ENCODE measurements at regions not wholly inside any gene's neighbourhood (a gene's known extent, or its start where the extent isn't known, plus 50 kb on each side); places are given as distances from the start of the nearest gene placed in this dataset.
"Not testable (repeated sequence)": the region's sequence is repeated elsewhere in the genome, so short reads cannot be mapped to it uniquely, and the experiment has no call there.

DNA sequence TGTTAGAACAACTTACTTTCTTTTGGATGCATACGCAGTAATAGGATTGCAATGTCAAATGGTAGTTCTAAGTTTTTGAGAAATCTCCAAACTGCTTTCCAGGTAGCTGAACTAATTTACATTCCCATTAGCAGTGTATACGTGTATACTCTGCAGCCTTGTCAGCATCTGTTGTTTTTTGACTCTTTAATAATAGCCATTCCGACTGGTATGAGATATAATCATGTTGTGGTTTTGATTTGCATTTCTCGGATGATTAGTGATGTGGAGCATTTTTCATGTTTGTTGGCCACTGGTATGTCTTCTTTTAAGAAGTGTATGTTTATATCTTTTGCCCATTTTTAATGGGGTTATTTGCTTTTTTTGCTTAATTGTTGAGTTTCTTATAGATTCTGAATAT lies 76.9 kb upstream of the HNRNPA1L2 start:
- DNase-seq; H3K27me3 Mint-ChIP-seq; ATAC-seq (replicated peaks in 1 of 4); H3K4me3 ChIP-seq (ENCODE audit: control insufficient read depth in 1 of 2, extremely low read depth in 1 of 2, low read length in 1 of 2); H3K36me3 Mint-ChIP-seq; H3K36me3 ChIP-seq (ENCODE audit: control insufficient read depth in 2 of 2, extremely low read depth in 1 of 2, insufficient read depth in 1 of 2, low read length in 1 of 2); H3K27ac Mint-ChIP-seq; H3K9me3 ChIP-seq; H3K9me3 Mint-ChIP-seq; H3K4me3 Mint-ChIP-seq; CTCF ChIA-PET; H3K27ac ChIP-seq (ENCODE audit: low read length); H3K4me1 ChIP-seq (ENCODE audit: control insufficient read depth in 1 of 2, extremely low read depth in 1 of 2, insufficient read depth in 2 of 2, low read length in 2 of 2); H3K27me3 ChIP-seq (replicated peaks in 1 of 2; ENCODE audit: control insufficient read depth in 2 of 2, extremely low read depth in 1 of 2, insufficient read depth in 2 of 2, low read length in 1 of 2); POLR2A ChIA-PET; H3K4me1 Mint-ChIP-seq: not testable (repeated sequence)
- WGBS (ENCODE audit: insufficient coverage) = no CpG with 5 or more reads among the region's 4 CpGs

DNA sequence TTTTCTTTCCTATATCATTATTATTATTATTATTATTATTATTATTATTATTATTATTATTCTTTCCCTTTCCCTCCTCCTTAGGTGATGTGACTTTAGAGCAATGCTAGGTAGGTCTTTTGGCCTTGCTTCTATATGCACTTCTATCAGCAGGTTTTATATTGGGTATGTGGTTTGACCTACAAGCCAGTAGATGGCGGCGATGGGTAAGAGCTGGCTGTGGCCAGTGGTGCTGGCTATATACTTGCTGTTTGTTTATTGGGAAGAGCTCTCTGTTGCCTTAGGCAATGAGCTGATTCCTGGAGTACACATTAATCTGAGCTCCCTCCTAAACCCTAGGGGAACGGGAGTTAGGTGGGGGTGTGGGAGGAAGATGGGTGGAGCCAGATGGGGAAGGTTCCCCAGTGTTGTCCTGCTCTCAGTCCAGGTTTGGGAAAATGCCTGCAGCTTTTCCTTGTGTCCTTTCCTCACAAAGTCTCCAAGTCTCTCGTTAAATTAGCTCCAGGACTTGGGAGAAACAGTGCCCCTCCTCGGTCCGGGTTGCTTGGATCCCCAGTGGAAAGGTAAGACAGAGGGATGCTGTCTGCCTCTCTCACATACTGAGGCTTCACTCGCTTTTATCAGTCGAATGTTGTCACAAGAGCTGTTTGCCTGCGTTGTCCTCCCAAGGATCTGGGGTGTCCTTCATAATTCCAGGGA lies 72.2 kb upstream of the HNRNPA1L2 start:
- H3K4me3 ChIP-seq (ENCODE audit: control insufficient read depth in 1 of 2, extremely low read depth in 1 of 2, low read length in 1 of 2); H3K4me1 Mint-ChIP-seq; H3K27ac Mint-ChIP-seq; H3K9me3 Mint-ChIP-seq; H3K27ac ChIP-seq (ENCODE audit: low read length); H3K4me1 ChIP-seq (ENCODE audit: control insufficient read depth in 1 of 2, extremely low read depth in 1 of 2, insufficient read depth in 2 of 2, low read length in 2 of 2); H3K36me3 Mint-ChIP-seq; H3K4me3 Mint-ChIP-seq; H3K9me3 ChIP-seq; H3K27me3 Mint-ChIP-seq; H3K27me3 ChIP-seq (replicated peaks in 1 of 2; ENCODE audit: control insufficient read depth in 2 of 2, extremely low read depth in 1 of 2, insufficient read depth in 2 of 2, low read length in 1 of 2); H3K36me3 ChIP-seq (ENCODE audit: control insufficient read depth in 2 of 2, extremely low read depth in 1 of 2, insufficient read depth in 1 of 2, low read length in 1 of 2); POLR2A ChIA-PET: not testable (repeated sequence)
- peak in 3 of 4 experiments; percentile 23 to 52 (median 46) for ATAC-seq (replicated peaks in 1 of 4)
- peak in 12 of 35 experiments; percentile 1 to 26 (median 4) for DNase-seq
- CTCF ChIA-PET = interaction anchor here in 1 of 2 donors (0.7 kb wide), 1 partner anchor 87 kb away, joined by 4 read pairs; no protein-coding TSS in a partner anchor
- WGBS (ENCODE audit: insufficient coverage) = no CpG with 5 or more reads among the region's 9 CpGs

DNA sequence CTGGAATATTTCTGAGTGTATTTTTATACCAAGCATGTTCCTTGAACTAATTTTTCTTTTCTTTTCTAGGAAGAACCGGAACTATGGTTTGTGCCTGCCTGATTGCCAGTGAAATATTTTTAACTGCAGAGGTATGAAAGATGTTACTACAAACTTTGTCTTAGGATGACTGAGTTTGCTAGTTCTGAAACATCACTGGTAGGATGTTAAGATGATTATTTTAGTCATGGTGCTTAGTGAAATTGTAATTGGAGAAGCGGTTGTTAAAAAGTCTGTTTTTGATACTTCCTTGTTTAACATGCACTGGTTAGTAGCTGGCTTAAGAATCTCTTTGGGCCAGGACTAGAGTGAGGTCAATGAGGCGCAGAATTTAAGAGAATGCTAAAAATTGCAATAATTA lies 71.1 kb upstream of the HNRNPA1L2 start:
- H3K36me3 ChIP-seq (ENCODE audit: control insufficient read depth in 2 of 2, extremely low read depth in 1 of 2, insufficient read depth in 1 of 2, low read length in 1 of 2); DNase-seq; H3K4me1 Mint-ChIP-seq; CTCF ChIA-PET; H3K9me3 Mint-ChIP-seq; H3K27ac ChIP-seq (ENCODE audit: low read length); ATAC-seq (replicated peaks in 1 of 4); H3K4me1 ChIP-seq (ENCODE audit: control insufficient read depth in 1 of 2, extremely low read depth in 1 of 2, insufficient read depth in 2 of 2, low read length in 2 of 2); H3K27me3 Mint-ChIP-seq; H3K4me3 ChIP-seq (ENCODE audit: control insufficient read depth in 1 of 2, extremely low read depth in 1 of 2, low read length in 1 of 2); H3K27me3 ChIP-seq (replicated peaks in 1 of 2; ENCODE audit: control insufficient read depth in 2 of 2, extremely low read depth in 1 of 2, insufficient read depth in 2 of 2, low read length in 1 of 2); H3K27ac Mint-ChIP-seq; H3K36me3 Mint-ChIP-seq; H3K9me3 ChIP-seq; POLR2A ChIA-PET; H3K4me3 Mint-ChIP-seq: not testable (repeated sequence)
- no CpG with 5 or more reads among the region's 3 CpGs for WGBS (ENCODE audit: insufficient coverage)

- ATAC-seq (replicated peaks in 1 of 4); H3K9me3 ChIP-seq; CTCF ChIA-PET; H3K27ac Mint-ChIP-seq; H3K4me1 ChIP-seq (ENCODE audit: control insufficient read depth in 1 of 2, extremely low read depth in 1 of 2, insufficient read depth in 2 of 2, low read length in 2 of 2); DNase-seq; H3K9me3 Mint-ChIP-seq; H3K4me1 Mint-ChIP-seq; H3K36me3 Mint-ChIP-seq; H3K27me3 Mint-ChIP-seq; H3K36me3 ChIP-seq (ENCODE audit: control insufficient read depth in 2 of 2, extremely low read depth in 1 of 2, insufficient read depth in 1 of 2, low read length in 1 of 2); H3K27ac ChIP-seq (ENCODE audit: low read length); H3K27me3 ChIP-seq (replicated peaks in 1 of 2; ENCODE audit: control insufficient read depth in 2 of 2, extremely low read depth in 1 of 2, insufficient read depth in 2 of 2, low read length in 1 of 2); POLR2A ChIA-PET; H3K4me3 ChIP-seq (ENCODE audit: control insufficient read depth in 1 of 2, extremely low read depth in 1 of 2, low read length in 1 of 2); H3K4me3 Mint-ChIP-seq: not testable (repeated sequence)
- WGBS (ENCODE audit: insufficient coverage) = no CpG with 5 or more reads among the region's 2 CpGs
Measured at GRCh38 chr13:52582962-52583361, 59.3 kb upstream of the HNRNPA1L2 start.

Data from T-cell (primary cell).